HG03108 (cell line): ENCODE measurements at regions not wholly inside any gene's neighbourhood (a gene's known extent, or its start where the extent isn't known, plus 50 kb on each side); places are given as distances from the start of the nearest gene placed in this dataset.
"Not testable (repeated sequence)": the region's sequence is repeated elsewhere in the genome, so short reads cannot be mapped to it uniquely, and the experiment has no call there.

Source experiments
- ATAC-seq: cut with Tn5 transposase; IDR thresholded peaks from one replicate; pipeline ENCODE4 v1.9.1; 2021; ENCODE audit warnings: moderate library complexity; ENCODE audit not compliant: unreplicated experiment

DNA sequence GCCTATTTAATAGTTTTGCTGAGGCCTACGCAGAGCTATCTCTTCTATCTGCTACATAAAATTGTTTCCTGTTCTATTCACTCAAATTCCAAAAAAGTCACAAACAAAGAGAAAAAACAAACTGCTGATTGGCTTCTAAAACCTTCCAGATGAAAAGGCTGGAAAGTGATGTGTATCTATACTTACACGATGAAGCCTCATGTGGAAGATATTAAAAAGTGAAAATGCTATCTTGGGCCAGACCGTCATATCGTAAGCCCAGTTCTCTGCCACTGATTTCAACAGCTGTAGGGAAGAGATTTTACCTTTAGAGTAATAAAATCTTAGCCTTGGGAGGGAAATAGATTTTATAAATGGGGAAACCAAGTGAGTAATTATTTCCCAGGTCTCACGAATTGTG is 394.8 kb downstream of the KIF20B start:
- no peak for ATAC-seq

DNA sequence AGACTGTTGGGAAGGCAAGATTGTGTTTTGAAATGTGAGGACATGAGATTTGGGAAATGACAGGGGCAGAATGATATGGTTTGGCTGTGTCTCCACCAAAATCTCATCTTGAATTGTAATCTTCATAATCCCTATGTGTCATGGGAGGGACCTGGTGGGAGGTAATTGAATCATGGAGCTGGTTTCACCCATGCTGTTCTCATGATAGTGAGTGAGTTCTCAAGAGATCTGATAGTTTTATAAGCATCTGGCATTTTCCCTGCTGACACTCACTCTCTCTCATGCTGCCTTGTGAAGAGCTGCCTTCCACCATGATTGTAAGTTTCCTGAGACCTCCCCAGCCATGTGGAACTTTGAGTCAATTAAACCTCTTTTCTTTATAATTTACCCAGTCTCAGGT is 406.2 kb downstream of the KIF20B start:
- ATAC-seq = not testable (repeated sequence)

GRCh38 chr10:90111671-90112070 is 410.3 kb downstream of the KIF20B start:
- ATAC-seq = no peak

- no peak for ATAC-seq
Observed at GRCh38 chr10:90112681-90113080, 411.3 kb downstream of the KIF20B start.

DNA sequence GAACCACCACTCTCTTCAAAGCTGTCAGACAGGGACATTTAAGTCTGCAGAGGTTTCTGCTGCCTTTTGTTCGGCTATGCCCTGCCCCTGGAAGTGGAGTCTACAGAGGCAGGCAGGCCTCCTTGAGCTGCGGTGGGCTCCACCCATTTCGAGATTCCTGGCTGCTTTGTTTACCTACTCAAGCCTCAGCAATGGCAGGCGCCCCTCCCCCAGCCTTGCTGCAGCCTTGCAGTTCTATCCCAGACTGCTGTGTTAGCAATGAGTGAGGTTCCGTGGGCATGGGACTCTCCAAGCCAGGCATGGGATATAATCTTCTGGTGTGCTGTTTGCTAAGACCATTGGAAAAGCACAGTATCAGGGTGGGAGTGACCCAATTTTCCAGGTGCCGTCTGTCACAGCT is 417.2 kb downstream of the KIF20B start:
- not testable (repeated sequence) for ATAC-seq

GRCh38 chr10:90119631-90120280 is 418.4 kb downstream of the KIF20B start:
- not testable (repeated sequence) for ATAC-seq

DNA sequence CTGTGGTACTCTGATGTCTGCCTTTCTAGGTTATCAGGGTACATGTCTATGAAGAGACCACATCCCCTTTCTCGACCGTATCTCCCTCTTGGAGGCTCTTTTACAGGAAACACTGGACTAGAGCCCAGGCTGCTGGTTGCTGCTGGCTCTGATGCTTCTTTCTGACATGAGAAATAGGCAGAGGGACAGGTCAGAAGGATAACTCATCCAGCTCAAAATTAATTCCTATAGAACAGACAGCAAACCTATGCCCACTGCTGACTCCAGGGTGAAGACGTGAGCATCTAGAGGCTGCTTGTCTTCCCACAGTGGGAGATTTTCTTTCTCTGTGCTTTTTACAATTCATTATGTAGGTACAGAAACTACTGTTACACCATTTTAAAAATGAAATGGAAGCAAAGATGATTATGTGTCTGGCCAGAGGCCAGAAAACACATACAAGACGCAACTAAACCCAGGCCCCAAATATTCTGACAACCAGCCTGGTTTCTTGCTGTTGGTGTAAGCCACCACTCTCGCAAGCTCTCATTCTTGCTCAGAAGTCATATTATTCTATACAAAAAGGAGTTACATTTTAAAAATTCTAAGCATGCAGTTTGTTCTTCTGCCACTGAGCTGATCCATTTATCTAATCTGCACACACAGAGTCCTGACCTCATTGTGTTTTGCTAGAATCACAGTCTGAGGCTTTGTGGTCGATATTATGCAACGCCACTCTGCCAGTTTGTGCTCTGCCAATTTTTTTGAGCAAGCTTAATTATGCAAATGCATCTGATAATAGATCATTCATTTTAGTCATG is 424.3 kb downstream of the KIF20B start:
- ATAC-seq = no peak

GRCh38 chr10:90126256-90126595 is 424.8 kb downstream of the KIF20B start:
- ATAC-seq = no peak

GRCh38 chr10:90130321-90131086 is 429.1 kb downstream of the KIF20B start:
- peak; percentile 49 for ATAC-seq

GRCh38 chr10:90133606-90134005 is 432.2 kb downstream of the KIF20B start:
- no peak for ATAC-seq

GRCh38 chr10:90136731-90137316 is 435.4 kb downstream of the KIF20B start:
- no peak for ATAC-seq

DNA sequence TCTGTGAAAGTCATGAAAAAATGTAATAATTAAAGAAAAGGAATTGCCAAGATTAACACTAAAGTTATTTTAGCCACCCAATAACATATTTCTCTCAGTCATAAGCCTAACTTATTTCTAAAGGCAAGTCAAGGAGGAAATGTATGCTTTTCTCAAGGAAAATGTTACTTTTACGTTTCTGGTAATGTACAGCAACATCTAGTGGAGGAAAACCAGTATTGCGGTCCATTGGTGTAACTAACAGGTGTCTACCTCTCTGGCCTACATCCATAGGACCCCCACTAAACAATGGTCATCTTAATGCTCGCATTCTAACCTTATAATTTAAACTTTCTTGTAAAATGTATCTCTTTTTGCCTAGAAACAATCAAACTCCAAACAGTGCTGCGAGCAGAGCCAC is 437.5 kb downstream of the KIF20B start:
- ATAC-seq = no peak

DNA sequence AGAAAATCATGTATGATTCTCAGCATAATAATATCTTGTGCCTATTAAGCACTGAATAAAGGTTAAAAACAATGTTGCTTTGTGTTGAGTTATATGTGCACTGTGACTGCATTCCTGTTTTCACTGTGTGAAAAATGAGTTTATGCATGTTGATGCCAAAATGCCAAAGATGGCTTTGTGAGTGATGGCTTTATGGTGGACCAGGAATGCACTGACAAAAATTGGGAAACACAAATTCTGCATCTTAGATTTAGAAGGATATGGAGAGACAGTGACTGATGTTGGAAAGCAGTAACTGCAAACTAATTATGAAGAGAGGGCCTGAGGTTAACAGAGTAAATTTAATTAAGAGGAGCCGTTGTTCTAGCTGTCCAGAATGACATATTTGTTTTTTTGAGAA is 440.4 kb downstream of the KIF20B start:
- no peak for ATAC-seq

DNA sequence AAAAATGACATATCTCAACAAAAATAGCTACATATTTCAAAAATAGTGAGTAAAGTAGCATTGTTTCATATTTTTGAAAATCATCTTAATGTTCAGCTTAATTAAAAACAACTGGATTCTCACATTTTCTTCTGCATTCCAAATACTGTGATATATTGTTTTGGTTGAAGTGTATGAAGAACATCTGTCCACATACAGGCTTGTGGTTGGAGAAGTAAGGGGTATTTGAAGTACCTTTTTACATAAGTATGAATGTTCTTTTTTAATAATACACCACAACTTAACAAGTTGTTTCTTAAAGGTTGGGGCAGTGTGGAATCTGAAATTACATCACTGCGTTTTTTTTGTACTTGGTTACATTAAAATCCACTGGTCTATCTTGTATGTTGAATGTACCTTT is 442.5 kb downstream of the KIF20B start:
- ATAC-seq = no peak

GRCh38 chr10:90148116-90148855 is 446.9 kb downstream of the KIF20B start:
- no peak for ATAC-seq

GRCh38 chr10:90149563-90149962 is 448.2 kb downstream of the KIF20B start:
- no peak for ATAC-seq

- ATAC-seq = no peak
Observed at GRCh38 chr10:90162271-90162853, 461.0 kb downstream of the KIF20B start.

DNA sequence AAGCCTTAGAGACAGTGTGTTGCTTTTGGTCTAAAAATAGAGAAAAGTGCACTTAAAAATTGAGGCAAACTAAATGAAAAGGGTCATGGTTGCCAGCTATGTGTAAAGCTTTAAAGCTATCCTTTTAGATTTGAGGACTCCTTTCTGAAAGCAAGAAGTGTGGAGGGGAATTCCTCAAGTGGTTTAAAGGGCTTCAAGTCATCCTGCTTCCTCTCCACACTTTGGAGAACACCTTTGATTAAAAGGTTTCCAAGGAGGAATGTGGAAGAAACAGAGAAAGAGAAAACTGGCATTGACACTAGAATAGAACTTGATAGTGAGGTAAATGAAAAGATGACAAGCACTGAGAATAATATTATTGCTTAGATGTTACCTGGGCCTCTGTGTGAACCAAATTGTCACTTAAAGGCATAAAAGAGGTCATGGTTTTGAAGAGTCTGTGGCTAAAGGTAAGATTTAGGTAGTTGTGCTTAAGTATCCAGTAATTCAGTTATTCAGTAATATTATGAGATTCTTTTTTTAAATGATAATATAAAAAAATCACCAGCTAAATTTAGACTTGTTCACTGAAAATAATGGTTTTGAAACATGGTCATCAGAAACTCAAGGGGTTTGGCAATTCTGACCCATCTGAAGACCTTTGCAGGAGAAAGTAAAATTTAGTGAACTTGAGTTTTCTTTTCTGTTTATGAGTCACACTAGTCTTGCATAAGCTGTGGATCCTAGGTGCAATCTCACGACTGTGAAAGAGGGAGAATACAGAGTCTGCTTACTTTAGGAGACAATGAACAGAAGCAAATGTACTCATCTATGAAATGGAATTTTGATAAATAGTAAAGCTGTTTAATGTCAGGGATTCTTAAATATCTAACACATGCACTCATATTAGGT is 466.0 kb downstream of the KIF20B start:
- ATAC-seq = no peak

- ATAC-seq = no peak
Observed at GRCh38 chr10:90168244-90168643, 466.9 kb downstream of the KIF20B start.
